Suprapubic skin (tissue), 3 donors: ENCODE measurements at regions not wholly inside any gene's neighbourhood (a gene's known extent, or its start where the extent isn't known, plus 50 kb on each side); places are given as distances from the start of the nearest gene placed in this dataset.

Source experiments
- CTCF ChIP-seq, 2 donors: fragments of 200-600 bp in 1 of 2; fragments of 450-650 bp in 1 of 2; sonication (generic) in 1 of 2; IDR thresholded peaks; one replicate each; pipeline ENCODE4 v1.5.1; 2016 to 2019; ENCODE audit warnings: antibody characterized with exemption in 2 of 2, mild to moderate bottlenecking in 1 of 2, moderate library complexity in 1 of 2
- EP300 ChIP-seq: sonication (generic); formaldehyde crosslinking; IDR thresholded peaks from one replicate; pipeline ENCODE4 v1.6.1; 2017; ENCODE audit warnings: antibody characterized with exemption
- POLR2A ChIP-seq, 2 donors: fragments of 450-650 bp; IDR thresholded peaks; one replicate each; pipeline ENCODE4 v1.6.1; 2017; ENCODE audit warnings: antibody characterized with exemption in 2 of 2, mild to moderate bottlenecking in 2 of 2, moderate library complexity in 2 of 2

GRCh38 chr3:162998205-162998604 lies 1501.6 kb downstream of the OTOL1 start:
- no peak for TF ChIP-seq CTCF (IDR thresholded peaks at IDR 0.05)
- no peak for TF ChIP-seq POLR2A (IDR thresholded peaks at IDR 0.05)
- no peak for TF ChIP-seq EP300
